ENCODE measurements at regions not wholly inside any gene's neighbourhood (a gene's known extent, or its start where the extent isn't known, plus 50 kb on each side); places are given as distances from the start of the nearest gene placed in this dataset.

DNA sequence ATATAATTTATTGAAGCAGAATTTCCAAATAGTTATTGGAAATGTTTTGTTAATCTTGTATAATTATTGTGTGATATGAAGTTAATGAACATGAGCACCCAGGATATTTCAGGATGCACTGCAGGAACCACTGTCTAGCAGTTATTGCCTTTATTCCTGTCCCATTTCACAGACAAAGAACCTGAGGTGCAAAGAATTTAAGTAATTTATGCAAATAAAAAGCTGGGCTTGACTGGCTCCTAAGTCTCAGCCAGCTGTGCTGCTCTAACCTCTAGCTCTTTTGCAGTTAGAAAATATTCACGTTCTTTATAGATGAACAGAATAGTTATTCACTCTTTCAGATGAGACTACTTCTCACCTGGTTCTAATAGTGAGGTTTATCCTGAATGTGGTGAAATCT lies 50.0 kb upstream of the NUDT12 start:
- TF ChIP-seq, protein P1, sequence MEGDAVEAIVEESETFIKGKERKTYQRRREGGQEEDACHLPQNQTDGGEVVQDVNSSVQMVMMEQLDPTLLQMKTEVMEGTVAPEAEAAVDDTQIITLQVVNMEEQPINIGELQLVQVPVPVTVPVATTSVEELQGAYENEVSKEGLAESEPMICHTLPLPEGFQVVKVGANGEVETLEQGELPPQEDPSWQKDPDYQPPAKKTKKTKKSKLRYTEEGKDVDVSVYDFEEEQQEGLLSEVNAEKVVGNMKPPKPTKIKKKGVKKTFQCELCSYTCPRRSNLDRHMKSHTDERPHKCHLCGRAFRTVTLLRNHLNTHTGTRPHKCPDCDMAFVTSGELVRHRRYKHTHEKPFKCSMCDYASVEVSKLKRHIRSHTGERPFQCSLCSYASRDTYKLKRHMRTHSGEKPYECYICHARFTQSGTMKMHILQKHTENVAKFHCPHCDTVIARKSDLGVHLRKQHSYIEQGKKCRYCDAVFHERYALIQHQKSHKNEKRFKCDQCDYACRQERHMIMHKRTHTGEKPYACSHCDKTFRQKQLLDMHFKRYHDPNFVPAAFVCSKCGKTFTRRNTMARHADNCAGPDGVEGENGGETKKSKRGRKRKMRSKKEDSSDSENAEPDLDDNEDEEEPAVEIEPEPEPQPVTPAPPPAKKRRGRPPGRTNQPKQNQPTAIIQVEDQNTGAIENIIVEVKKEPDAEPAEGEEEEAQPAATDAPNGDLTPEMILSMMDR (IDR thresholded peaks at IDR 0.05; ENCODE audit: poor library complexity): no peak
- TF ChIP-seq EZH2phosphoT487 (IDR thresholded peaks at IDR 0.05; ENCODE audit: low read depth, severe bottlenecking, unreplicated experiment): no peak
- TF ChIP-seq EZH2 (IDR thresholded peaks at IDR 0.05; ENCODE audit: borderline replicate concordance): no peak
